Thyroid gland (tissue), 4 donors: ENCODE measurements at regions not wholly inside any gene's neighbourhood (a gene's known extent, or its start where the extent isn't known, plus 50 kb on each side); places are given as distances from the start of the nearest gene placed in this dataset.

Experiments used
- DNase-seq, 2 donors: peaks; one replicate each; pipeline ENCODE4 v3.0.0-alpha.2; 2019
- H3K27ac ChIP-seq, 3 donors: fragments of 200-600 bp; sonication (generic); 1 replicate in 2 of 3; 2 replicates in 1 of 3; pipeline ENCODE4 v1.5.1; 2016 to 2019; ENCODE audit warnings: mild to moderate bottlenecking in 1 of 3, moderate library complexity in 1 of 3
- H3K27me3 ChIP-seq: fragments of 200-600 bp; sonication (generic); one replicate; pipeline ENCODE4 v1.5.1; 2019
- H3K36me3 ChIP-seq, 2 donors: fragments of 200-600 bp; sonication (generic); one replicate each; pipeline ENCODE4 v1.5.1; 2016 to 2019
- H3K4me1 ChIP-seq, 2 donors: fragments of 200-600 bp; sonication (generic); one replicate each; pipeline ENCODE4 v1.5.1; 2017 to 2019
- H3K4me3 ChIP-seq, 3 donors: fragments of 200-600 bp; sonication (generic); replicated peaks in 1 of 3; 1 replicate in 2 of 3; 2 replicates in 1 of 3; pipeline ENCODE4 v1.5.1; 2016; ENCODE audit warnings: mild to moderate bottlenecking in 1 of 3
- H3K9me3 ChIP-seq: fragments of 200-600 bp; sonication (generic); one replicate; pipeline ENCODE4 v1.5.1; 2017
- POLR2A ChIP-seq, 2 donors: fragments of 450-650 bp; IDR thresholded peaks; one replicate each; pipeline ENCODE4 v1.6.1; 2017; ENCODE audit warnings: antibody characterized with exemption in 2 of 2, mild to moderate bottlenecking in 2 of 2, moderate library complexity in 1 of 2
- WGBS, 2 donors: methylation state at CpG; one replicate each; pipeline ENCODE4 v1.1.5; 2017; 5-methylcytosine and 5-hydroxymethylcytosine counted together
- intact Hi-C: fragments of 100-400 bp; cut with DNase I; formaldehyde crosslinking; loops from one replicate; pipeline ENCODE4 v1.15.1; 2023
- TF ChIP-seq, protein P1 (sequence below), 6 experiments: fragments of 200-600 bp in 3 of 6; fragments of 450-650 bp in 3 of 6; sonication (generic) in 3 of 6; IDR thresholded peaks; one replicate each; pipeline ENCODE4 v1.5.1; 2016 to 2019; ENCODE audit warnings: antibody characterized with exemption in 6 of 6, mild to moderate bottlenecking in 2 of 6, inconsistent platforms in 1 of 6, moderate library complexity in 1 of 6

GRCh38 chr17:71667661-71668060 lies 453.2 kb upstream of the SOX9 start:
- H3K27me3 ChIP-seq, result no peaks in the 10 kb centered on the region
- no peaks in the 10 kb centered on the region for H3K4me1 ChIP-seq
- no peak for TF ChIP-seq POLR2A (IDR thresholded peaks at IDR 0.05)
- TF ChIP-seq, protein P1, sequence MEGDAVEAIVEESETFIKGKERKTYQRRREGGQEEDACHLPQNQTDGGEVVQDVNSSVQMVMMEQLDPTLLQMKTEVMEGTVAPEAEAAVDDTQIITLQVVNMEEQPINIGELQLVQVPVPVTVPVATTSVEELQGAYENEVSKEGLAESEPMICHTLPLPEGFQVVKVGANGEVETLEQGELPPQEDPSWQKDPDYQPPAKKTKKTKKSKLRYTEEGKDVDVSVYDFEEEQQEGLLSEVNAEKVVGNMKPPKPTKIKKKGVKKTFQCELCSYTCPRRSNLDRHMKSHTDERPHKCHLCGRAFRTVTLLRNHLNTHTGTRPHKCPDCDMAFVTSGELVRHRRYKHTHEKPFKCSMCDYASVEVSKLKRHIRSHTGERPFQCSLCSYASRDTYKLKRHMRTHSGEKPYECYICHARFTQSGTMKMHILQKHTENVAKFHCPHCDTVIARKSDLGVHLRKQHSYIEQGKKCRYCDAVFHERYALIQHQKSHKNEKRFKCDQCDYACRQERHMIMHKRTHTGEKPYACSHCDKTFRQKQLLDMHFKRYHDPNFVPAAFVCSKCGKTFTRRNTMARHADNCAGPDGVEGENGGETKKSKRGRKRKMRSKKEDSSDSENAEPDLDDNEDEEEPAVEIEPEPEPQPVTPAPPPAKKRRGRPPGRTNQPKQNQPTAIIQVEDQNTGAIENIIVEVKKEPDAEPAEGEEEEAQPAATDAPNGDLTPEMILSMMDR (IDR thresholded peaks at IDR 0.05), result no peak
- intact Hi-C loops, result no loop called here
- 93 to 96% methylated on average over 1 of the region's 1 CpG for WGBS, 2 donors
- DNase-seq, result no peak
- no peaks in the 10 kb centered on the region for H3K9me3 ChIP-seq
- H3K36me3 ChIP-seq, result no peaks in the 10 kb centered on the region
- H3K4me3 ChIP-seq, result no peak overlapping the region
- no peak overlapping the region for H3K27ac ChIP-seq

- no peak for DNase-seq
- WGBS, 2 donors, result 77 to 85% methylated on average over 2 of the region's 2 CpGs
- no peak for TF ChIP-seq POLR2A (IDR thresholded peaks at IDR 0.05)
- TF ChIP-seq, protein P1 (IDR thresholded peaks at IDR 0.05), result no peak
- H3K9me3 ChIP-seq, result no peaks in the 10 kb centered on the region
- H3K27ac ChIP-seq, result no peak overlapping the region
- intact Hi-C loops, result no loop called here
- H3K4me3 ChIP-seq, result no peak overlapping the region
- H3K27me3 ChIP-seq, result no peaks in the 10 kb centered on the region
- no peaks in the 10 kb centered on the region for H3K4me1 ChIP-seq
- H3K36me3 ChIP-seq, result no peaks in the 10 kb centered on the region
Observed at GRCh38 chr17:71668807-71669206, 452.0 kb upstream of the SOX9 start.

- no peaks in the 10 kb centered on the region for H3K9me3 ChIP-seq
- no peaks in the 10 kb centered on the region for H3K27me3 ChIP-seq
- TF ChIP-seq, protein P1 (IDR thresholded peaks at IDR 0.05), result no peak
- TF ChIP-seq POLR2A (IDR thresholded peaks at IDR 0.05), result no peak
- WGBS, 2 donors, result 83 to 85% methylated on average over 4 of the region's 4 CpGs
- DNase-seq, result no peak
- H3K4me3 ChIP-seq, result no peak overlapping the region
- no peak overlapping the region for H3K27ac ChIP-seq
- H3K36me3 ChIP-seq, result no peaks in the 10 kb centered on the region
- intact Hi-C loops, result no loop called here
- no peaks in the 10 kb centered on the region for H3K4me1 ChIP-seq
Observed at GRCh38 chr17:71677439-71677838, 443.4 kb upstream of the SOX9 start.

DNA sequence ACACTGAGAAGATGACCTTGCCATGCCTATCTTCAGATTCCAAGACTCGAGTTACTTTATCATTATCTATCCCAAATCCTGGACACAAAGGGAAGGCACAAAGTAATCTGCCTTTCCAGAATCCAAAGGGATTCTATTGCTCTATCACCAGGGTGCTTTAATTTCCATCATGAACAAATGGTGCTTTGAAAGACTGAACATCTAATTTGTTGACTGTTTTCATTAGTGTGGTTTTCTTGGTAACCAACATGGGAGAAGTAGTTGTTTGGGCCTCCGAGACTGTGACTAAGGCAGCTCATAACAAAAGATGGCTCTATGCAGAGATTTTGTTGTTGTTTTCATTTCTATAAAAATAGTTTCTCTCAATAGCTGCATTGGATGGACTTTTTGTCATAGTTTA lies 441.0 kb upstream of the SOX9 start:
- H3K4me1 ChIP-seq, result no peaks in the 10 kb centered on the region
- no peak for TF ChIP-seq POLR2A (IDR thresholded peaks at IDR 0.05)
- TF ChIP-seq, protein P1 (IDR thresholded peaks at IDR 0.05), result no peak
- H3K9me3 ChIP-seq, result no peaks in the 10 kb centered on the region
- H3K27me3 ChIP-seq, result no peaks in the 10 kb centered on the region
- WGBS, 2 donors, result 90 to 91% methylated on average over 2 of the region's 2 CpGs
- H3K27ac ChIP-seq, result no peak overlapping the region
- no peaks in the 10 kb centered on the region for H3K36me3 ChIP-seq
- intact Hi-C loops, result no loop called here
- DNase-seq, result no peak
- no peak overlapping the region for H3K4me3 ChIP-seq

- H3K27ac ChIP-seq, result no peak overlapping the region
- intact Hi-C loops, result no loop called here
Observed at GRCh38 chr17:71681427-71682173, 439.2 kb upstream of the SOX9 start.

More at GRCh38 chr17:71681427-71682173, 439.2 kb upstream of the SOX9 start:
- Histone ChIP-seq H3K36me3 (no peaks in the 10 kb centered on the region), H3K9me3 (no peaks in the 10 kb centered on the region), H3K4me3 (no peak overlapping the region), H3K4me1 (no peaks in the 10 kb centered on the region), H3K27me3 (no peaks in the 10 kb centered on the region)
- WGBS, 2 donors, result 70 to 72% methylated on average over 4 of the region's 4 CpGs
- TF ChIP-seq, protein P1 (IDR thresholded peaks at IDR 0.05), result no peak
- no peak for TF ChIP-seq POLR2A (IDR thresholded peaks at IDR 0.05)
- no peak for DNase-seq
